MV-4-11 (cell line): ENCODE measurements at regions not wholly inside any gene's neighbourhood (a gene's known extent, or its start where the extent isn't known, plus 50 kb on each side); places are given as distances from the start of the nearest gene placed in this dataset.

ENCODE experiments used
- DNase-seq: peaks from one replicate; lab custom pipeline; 2025; lab: John Stamatoyannopoulos, UW

- no peak for DNase-seq
Measured at GRCh38 chr1:79131626-79132025, 125.1 kb upstream of the ADGRL4 start.

- no peak for DNase-seq
Measured at GRCh38 chr1:79129914-79130313, 123.4 kb upstream of the ADGRL4 start.

- no peak for DNase-seq
Measured at GRCh38 chr1:79128722-79129121, 122.2 kb upstream of the ADGRL4 start.

GRCh38 chr1:79124756-79125155 is 118.2 kb upstream of the ADGRL4 start:
- DNase-seq, result no peak

- no peak for DNase-seq
Measured at GRCh38 chr1:79122521-79122920, 116.0 kb upstream of the ADGRL4 start.

GRCh38 chr1:79117376-79117775 is 110.8 kb upstream of the ADGRL4 start:
- DNase-seq, result no peak

- DNase-seq, result peak; percentile 81
Measured at GRCh38 chr1:79113836-79114235, 107.3 kb upstream of the ADGRL4 start.

GRCh38 chr1:79110749-79111148 is 104.2 kb upstream of the ADGRL4 start:
- no peak for DNase-seq

- no peak for DNase-seq
Measured at GRCh38 chr1:79109445-79109844, 102.9 kb upstream of the ADGRL4 start.

GRCh38 chr1:79105500-79105899 is 99.0 kb upstream of the ADGRL4 start:
- peak; percentile 61 for DNase-seq

- DNase-seq, result no peak
Measured at GRCh38 chr1:79104617-79105016, 98.1 kb upstream of the ADGRL4 start.

GRCh38 chr1:79100385-79100784 is 93.9 kb upstream of the ADGRL4 start:
- no peak for DNase-seq

GRCh38 chr1:79090985-79091384 is 84.5 kb upstream of the ADGRL4 start:
- DNase-seq, result no peak

GRCh38 chr1:79089946-79090345 is 83.4 kb upstream of the ADGRL4 start:
- DNase-seq, result no peak

- DNase-seq, result no peak
Measured at GRCh38 chr1:79082233-79082632, 75.7 kb upstream of the ADGRL4 start.

GRCh38 chr1:79079770-79080169 is 73.2 kb upstream of the ADGRL4 start:
- DNase-seq, result peak; percentile 2

- DNase-seq, result no peak
Measured at GRCh38 chr1:79074975-79075374, 68.4 kb upstream of the ADGRL4 start.

GRCh38 chr1:79069828-79070227 is 63.3 kb upstream of the ADGRL4 start:
- DNase-seq, result no peak

- no peak for DNase-seq
Measured at GRCh38 chr1:79059341-79059740, 52.8 kb upstream of the ADGRL4 start.
